ENCODE measurements at regions not wholly inside any gene's neighbourhood (a gene's known extent, or its start where the extent isn't known, plus 50 kb on each side); places are given as distances from the start of the nearest gene placed in this dataset.
A peak's percentile ranks its signal among the peaks of the same experiment; 100 is the strongest.

- no peak for TF ChIP-seq POLR2AphosphoS5 (IDR thresholded peaks at IDR 0.05; ENCODE audit: insufficient read depth, low read depth, low read length)
- peak; percentile 76 for TF ChIP-seq FOS (IDR thresholded peaks at IDR 0.05; ENCODE audit: borderline replicate concordance, insufficient read depth, low read length)
- peak; percentile 16 for TF ChIP-seq GATA2 (IDR thresholded peaks at IDR 0.05; ENCODE audit: insufficient read depth, insufficient read length, low read depth, low read length)
- peak; percentile 80 for TF ChIP-seq JUN (IDR thresholded peaks at IDR 0.05; ENCODE audit: borderline replicate concordance, insufficient read depth, insufficient read length, low read depth)
- TF ChIP-seq EZH2 (IDR thresholded peaks at IDR 0.05; ENCODE audit: borderline replicate concordance, low read depth, low read length, severe bottlenecking), result no peak
- CTCF ChIA-PET, result interaction anchor here (0.9 to 1.4 kb wide), 3 partner anchors 9 to 11 kb away, joined by 3 to 5 read pairs (median 3); no protein-coding TSS in a partner anchor
- peaks cover 10% of the 10 kb centered on the region for H3K4me1 ChIP-seq (ENCODE audit: control insufficient read depth, extremely low read depth, insufficient read depth, low read length)
Observed at GRCh38 chr11:10377183-10377582, 72.3 kb downstream of the ADM start.

GRCh38 chr11:10378362-10378761 is 73.5 kb downstream of the ADM start:
- no peak for TF ChIP-seq POLR2AphosphoS5 (IDR thresholded peaks at IDR 0.05; ENCODE audit: insufficient read depth, low read depth, low read length)
- no peak for TF ChIP-seq MAX (IDR thresholded peaks at IDR 0.05; ENCODE audit: insufficient read depth, insufficient read length)
- no peak for TF ChIP-seq CTCF (IDR thresholded peaks at IDR 0.05; ENCODE audit: extremely low read depth in 1 of 2, insufficient read depth in 1 of 2, low read depth in 1 of 2, low read length in 2 of 2)
- TF ChIP-seq MYC (IDR thresholded peaks at IDR 0.05; ENCODE audit: low read depth, low read length), result no peak
- no peak for TF ChIP-seq EZH2 (IDR thresholded peaks at IDR 0.05; ENCODE audit: borderline replicate concordance, low read depth, low read length, severe bottlenecking)
- POLR2A ChIA-PET, result no interaction called here
- H3K4me3 ChIP-seq (replicated peaks in 1 of 3; ENCODE audit: insufficient read depth in 1 of 3, low read depth in 1 of 3, low read length in 3 of 3), result no peak overlapping the region
- no peak overlapping the region for H3K27ac ChIP-seq (ENCODE audit: insufficient read depth, low read depth, low read length)
- BruUV-seq (replicated peaks), result no TSS peak
- H3K27me3 ChIP-seq (ENCODE audit: control insufficient read depth in 2 of 2, insufficient read depth in 2 of 2, low read length in 2 of 2), result peaks cover 0 to 3% of the 10 kb centered on the region in 2 experiments
- FAIRE-seq (no peak), DNase-seq (ENCODE audit: low read depth, low spot score) (no peak)
- H4K20me1 ChIP-seq (replicated peaks; ENCODE audit: control insufficient read depth, extremely low read depth, insufficient read depth, low read length), result no peaks in the 10 kb centered on the region
- H3K9me3 ChIP-seq (replicated peaks; ENCODE audit: control insufficient read depth, insufficient read depth, low read length), result no peaks in the 10 kb centered on the region
- no peaks in the 10 kb centered on the region for H3K36me3 ChIP-seq (ENCODE audit: control insufficient read depth in 2 of 2, extremely low read depth in 1 of 2, insufficient read depth in 2 of 2, low read length in 2 of 2)
- H3K9me1 ChIP-seq (replicated peaks; ENCODE audit: control insufficient read depth, extremely low read depth, insufficient read depth, low read length), result no peaks in the 10 kb centered on the region
- H3K79me2 ChIP-seq (ENCODE audit: control insufficient read depth, insufficient read depth, low read length), result no peaks in the 10 kb centered on the region
- dilution Hi-C loops (cut with MboI; ENCODE audit: extremely low pct_ligation_motif_present, low sequenced_read_pairs) (no loop called here), intact Hi-C loops (cut with micrococcal nuclease) (no loop called here)
- H3K4me2 ChIP-seq (ENCODE audit: insufficient read depth, low read length), result no peak overlapping the region
- peaks cover 10% of the 10 kb centered on the region for H3K4me1 ChIP-seq (ENCODE audit: control insufficient read depth, extremely low read depth, insufficient read depth, low read length)
- CTCF ChIA-PET, result interaction anchor here (0.9 to 1.2 kb wide), 3 partner anchors 9 to 23 kb away, joined by 3 to 8 read pairs (median 5); no protein-coding TSS in a partner anchor
- no peak overlapping the region for H3K9ac ChIP-seq (replicated peaks; ENCODE audit: extremely low read depth, insufficient read depth, low read length)
- no peak overlapping the region for H2AFZ ChIP-seq (ENCODE audit: low read depth, low read length)

More at GRCh38 chr11:10377183-10377582, 72.3 kb downstream of the ADM start:
- intact Hi-C loops (cut with micrococcal nuclease) (no loop called here), dilution Hi-C loops (cut with MboI; ENCODE audit: extremely low pct_ligation_motif_present, low sequenced_read_pairs) (no loop called here)
- Histone ChIP-seq H3K9me3 (replicated peaks; ENCODE audit: control insufficient read depth, insufficient read depth, low read length) (no peaks in the 10 kb centered on the region), H3K79me2 (ENCODE audit: control insufficient read depth, insufficient read depth, low read length) (no peaks in the 10 kb centered on the region), H3K4me3 (replicated peaks in 1 of 3; ENCODE audit: insufficient read depth in 1 of 3, low read depth in 1 of 3, low read length in 3 of 3) (no peak overlapping the region), H3K4me2 (ENCODE audit: insufficient read depth, low read length) (no peak overlapping the region), H3K36me3 (ENCODE audit: control insufficient read depth in 2 of 2, extremely low read depth in 1 of 2, insufficient read depth in 2 of 2, low read length in 2 of 2) (no peaks in the 10 kb centered on the region), H2AFZ (ENCODE audit: low read depth, low read length) (no peak overlapping the region), H3K27me3 (ENCODE audit: control insufficient read depth in 2 of 2, insufficient read depth in 2 of 2, low read length in 2 of 2) (peaks cover 0 to 3% of the 10 kb centered on the region in 2 experiments), H4K20me1 (replicated peaks; ENCODE audit: control insufficient read depth, extremely low read depth, insufficient read depth, low read length) (no peaks in the 10 kb centered on the region), H3K27ac (ENCODE audit: insufficient read depth, low read depth, low read length) (no peak overlapping the region), H3K9me1 (replicated peaks; ENCODE audit: control insufficient read depth, extremely low read depth, insufficient read depth, low read length) (no peaks in the 10 kb centered on the region), H3K9ac (replicated peaks; ENCODE audit: extremely low read depth, insufficient read depth, low read length) (no peak overlapping the region)
- peak; percentile 24 for FAIRE-seq
- POLR2A ChIA-PET, result no interaction called here
- DNase-seq (ENCODE audit: low read depth, low spot score), result peak; percentile 46
- BruUV-seq (replicated peaks), result no TSS peak

Data from endothelial cell of umbilical vein (primary cell).